GM18858 (cell line): ENCODE measurements at regions not wholly inside any gene's neighbourhood (a gene's known extent, or its start where the extent isn't known, plus 50 kb on each side); places are given as distances from the start of the nearest gene placed in this dataset.
"Not testable (repeated sequence)": the region's sequence is repeated elsewhere in the genome, so short reads cannot be mapped to it uniquely, and the experiment has no call there.

Experiments
- ATAC-seq: cut with Tn5 transposase; IDR thresholded peaks from one replicate; pipeline ENCODE4 v1.9.1; 2021; ENCODE audit not compliant: unreplicated experiment

DNA sequence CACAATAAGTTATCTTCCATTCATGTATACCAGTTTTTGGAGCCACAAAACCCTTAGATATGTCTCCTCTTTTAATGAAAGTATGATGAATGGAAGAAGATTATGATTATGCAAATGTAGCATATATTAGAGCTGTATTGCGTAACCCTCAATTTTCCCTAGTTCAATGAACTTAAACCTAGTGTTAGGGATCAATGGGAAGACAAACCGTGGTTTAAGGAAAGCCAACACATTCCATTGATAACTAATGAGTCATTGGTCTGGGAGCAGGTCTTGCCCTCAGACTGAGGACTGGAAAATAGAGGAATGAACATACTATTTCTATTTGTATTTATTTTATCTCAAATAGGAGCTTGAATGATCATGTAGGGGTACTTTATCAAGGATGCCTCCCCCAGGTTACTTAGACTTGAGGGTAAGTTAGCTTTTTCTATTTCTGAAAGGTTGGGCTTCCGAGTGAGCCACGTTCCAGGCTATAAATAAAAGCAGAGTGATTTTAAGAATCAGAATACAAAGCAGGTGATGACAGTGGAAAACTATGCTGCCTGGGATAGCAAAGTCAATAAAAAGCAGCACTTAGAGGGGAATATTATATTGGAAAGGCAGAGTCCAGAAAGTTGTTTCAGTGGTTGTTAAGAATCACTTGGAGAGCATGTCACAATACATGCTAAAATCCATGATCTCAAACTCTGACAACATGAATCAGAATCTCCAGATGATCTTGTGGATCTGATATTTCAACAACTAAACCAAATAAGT is 356.0 kb downstream of the ADAM29 start:
- no peak for ATAC-seq

DNA sequence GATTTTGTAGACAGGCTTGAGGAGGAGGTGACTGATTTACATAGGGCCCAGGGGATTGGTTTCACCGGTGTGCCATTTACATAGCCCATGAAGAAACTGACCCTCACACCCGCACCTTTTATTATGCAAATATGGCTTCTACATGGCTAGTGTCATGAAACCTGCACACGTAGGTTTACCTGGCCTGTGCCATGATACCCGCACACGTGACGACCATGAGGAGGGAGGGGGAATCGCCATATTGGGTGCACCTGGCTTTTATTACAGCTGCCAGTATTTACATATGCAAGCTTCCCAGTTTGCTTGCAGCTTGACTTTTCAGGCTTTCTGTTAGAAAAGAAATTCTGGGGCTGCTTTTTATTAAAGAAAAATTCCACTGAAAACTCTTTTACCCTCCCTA is 359.7 kb downstream of the ADAM29 start:
- no peak for ATAC-seq

DNA sequence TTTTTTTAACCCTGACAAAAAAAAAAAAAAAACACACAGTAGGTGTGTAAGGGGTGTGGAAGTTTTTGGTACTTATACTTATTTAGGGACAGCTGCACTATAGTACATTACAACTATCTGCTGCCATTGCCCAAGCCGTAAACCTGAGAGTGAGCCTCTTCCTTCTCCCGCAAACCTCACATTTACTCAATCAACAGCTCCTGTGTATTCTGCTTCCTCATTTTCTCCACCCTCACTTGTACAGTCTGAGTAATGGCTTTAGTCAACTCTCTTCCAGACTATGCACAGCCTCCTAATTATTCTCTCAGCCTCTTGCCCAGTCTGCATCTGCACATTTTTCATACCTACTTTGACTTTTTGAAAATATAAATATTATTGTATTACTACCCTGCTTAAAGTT is 362.0 kb downstream of the ADAM29 start:
- no peak for ATAC-seq

DNA sequence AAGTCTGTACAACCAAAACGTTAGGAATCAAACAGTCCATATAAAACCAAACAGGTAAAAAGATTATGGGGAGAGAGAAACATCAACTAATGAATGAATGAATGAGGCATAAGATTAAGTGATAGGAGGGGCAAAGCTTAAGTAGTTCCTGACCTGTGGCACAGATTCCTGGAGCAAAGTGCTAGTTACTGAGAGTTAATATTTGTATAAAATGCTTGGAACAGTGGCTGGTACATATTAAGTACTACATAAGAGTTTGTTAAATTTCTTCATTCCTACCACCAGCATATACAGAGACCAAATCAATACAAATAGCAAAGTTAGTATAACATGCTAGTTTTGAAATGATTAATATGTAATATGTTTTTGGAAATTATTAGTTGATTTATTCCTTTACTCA is 363.7 kb downstream of the ADAM29 start:
- ATAC-seq, result no peak

DNA sequence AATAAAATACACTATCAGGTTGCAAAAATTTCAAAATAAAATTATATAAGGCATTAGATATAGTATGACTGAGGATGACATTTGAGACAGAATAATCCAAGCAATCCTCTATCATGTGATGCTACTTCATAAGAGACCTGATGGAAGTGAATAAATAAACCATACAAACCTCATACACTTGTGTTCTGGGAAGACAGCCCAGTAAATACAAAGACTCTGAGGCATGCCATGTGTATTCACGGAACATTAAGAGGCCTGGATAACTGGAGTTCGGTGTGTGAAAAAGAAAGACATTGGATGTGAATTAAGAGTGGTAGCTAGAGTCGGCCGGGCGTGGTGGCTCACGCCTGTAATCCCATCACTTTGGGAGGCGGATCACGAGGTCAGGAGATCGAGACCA is 364.2 kb downstream of the ADAM29 start:
- ATAC-seq, result no peak

DNA sequence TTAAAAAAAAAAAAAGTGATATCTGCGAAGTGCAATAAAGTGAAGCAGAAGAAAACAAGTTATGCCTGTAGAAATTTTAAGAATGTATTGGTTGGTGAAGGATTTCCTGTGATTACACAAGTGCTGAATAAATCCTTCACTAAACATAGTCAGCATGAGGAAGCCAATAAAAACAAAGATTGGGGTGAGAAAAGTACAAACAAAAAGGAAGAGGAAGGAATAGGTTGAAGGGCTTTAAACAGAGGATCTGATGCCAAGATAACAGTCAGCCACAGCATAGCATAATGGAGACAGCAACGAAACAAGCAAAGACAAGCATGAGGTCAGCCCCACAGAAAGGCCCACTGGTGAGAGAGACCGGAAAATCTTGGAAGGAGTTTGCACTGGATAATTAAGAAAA is 372.2 kb downstream of the ADAM29 start:
- no peak for ATAC-seq

DNA sequence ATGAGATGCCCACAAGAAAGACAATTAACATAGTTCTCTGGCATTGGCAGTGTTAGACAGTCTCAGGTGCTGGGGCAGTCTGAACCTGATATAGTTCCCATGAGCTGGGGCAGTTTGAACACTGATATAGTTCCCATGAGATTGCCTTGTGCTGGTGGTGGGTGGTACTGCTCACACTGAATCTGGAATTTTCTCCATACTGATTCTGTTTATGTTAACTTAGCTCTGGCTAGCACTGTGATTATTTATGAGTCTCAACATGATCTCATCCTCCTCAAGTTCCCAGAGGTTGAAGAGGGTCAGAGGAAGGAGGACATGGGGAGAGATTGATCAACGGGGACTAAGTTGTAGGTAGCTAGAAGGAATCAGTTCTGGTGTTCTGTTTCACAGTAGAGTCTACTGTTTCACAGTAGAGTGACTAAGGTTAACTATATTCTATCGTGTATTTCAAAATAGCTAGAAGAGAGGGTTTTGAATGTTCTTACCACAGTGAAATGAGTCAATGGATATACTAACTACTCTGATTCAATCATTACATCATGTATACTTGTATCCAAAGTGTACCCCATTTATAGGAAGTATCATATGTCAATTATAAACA is 379.9 kb downstream of the ADAM29 start:
- no peak for ATAC-seq

DNA sequence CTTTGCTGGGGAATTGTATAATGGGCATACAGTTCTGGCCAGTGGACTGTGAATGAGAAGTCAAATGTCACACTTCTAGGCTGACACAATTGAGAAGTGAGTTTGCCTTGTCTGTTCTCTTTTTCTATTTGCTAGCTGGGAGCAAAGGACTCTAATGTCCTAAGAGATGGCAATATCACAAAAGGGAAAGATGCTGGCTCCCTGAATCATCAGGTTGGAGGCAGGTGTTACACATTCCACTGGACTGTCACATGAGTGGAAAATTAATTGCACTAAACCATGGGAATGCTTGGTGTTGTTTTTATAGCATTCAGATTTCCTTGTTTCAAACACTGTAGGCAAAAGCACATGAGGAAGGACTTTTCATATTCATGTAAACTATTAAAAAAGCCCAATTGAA is 388.3 kb downstream of the ADAM29 start:
- no peak for ATAC-seq

DNA sequence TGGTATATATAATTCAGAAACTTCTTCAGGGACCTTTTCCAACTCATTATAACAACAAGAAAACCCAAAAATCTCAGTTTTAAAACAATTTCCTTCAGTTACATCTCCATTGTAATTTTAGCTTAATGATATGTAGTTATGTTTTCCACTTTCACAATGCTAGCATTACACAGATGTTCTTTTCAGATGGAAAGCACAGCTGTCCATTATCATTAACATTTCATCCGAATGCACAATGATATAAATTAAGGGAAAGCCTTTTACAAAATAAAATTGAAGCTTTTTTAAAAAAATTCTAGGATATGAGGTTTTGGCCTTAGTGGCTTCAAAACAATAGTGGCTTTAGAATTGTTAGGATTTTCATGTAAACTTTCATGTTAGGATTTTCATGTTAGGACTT is 389.2 kb downstream of the ADAM29 start:
- ATAC-seq, result no peak

DNA sequence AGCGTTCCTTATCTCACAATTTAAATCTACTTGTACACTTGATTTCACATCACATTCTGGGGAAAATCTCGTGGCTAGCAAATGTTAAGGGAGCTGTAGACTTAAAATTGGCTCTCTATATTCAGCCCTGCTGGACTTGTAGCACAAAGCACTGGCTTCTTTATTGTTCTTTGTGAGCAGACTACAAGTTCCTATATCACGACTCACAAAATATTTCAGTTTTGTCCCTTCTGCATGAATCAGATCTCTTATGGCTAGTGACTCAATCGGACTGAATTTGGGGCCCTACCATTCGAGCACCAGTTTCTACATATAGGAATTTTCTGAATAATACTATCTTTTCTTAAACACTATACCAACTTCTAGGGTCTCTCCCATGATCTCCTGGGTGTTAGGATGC is 390.1 kb downstream of the ADAM29 start:
- ATAC-seq, result no peak

DNA sequence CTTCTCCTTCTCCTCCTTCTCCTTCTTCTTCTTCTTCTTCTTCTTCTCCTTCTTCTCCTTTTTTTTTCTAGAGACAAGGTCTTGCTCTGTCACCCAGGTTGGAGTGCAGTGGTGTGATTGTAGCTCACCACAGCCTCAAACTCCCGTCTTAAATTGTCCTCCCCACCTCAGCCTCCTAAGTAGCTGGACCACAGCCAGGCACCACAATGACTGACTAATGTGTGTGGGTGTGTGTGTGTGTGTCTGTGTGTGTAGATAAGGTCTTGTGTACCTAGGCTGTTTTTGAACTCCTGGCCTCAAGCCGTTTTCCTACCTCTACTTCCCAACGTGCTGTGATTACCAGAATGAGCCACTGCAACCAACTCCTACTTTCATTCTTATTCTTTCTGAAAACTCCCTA is 390.9 kb downstream of the ADAM29 start:
- ATAC-seq, result no peak

DNA sequence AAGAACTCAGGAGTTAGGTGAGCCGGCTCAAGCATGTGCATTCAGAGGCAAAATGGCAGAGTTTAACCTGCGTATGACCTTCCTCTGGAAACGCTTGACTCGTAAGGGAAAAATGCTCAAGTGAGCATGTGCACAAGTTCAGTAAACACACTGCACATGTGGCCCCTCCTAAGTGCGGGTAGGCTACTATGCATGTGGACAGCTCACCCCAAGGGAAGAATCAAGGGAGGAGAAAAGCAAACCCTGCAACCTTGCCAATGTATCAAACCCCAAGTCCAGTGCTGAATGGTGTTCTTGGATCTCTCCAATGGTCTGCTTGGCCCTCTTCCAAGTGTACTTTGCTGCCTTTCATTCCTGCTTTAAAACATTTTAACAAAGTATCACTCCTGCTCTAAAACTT is 407.1 kb downstream of the ADAM29 start:
- ATAC-seq, result no peak

DNA sequence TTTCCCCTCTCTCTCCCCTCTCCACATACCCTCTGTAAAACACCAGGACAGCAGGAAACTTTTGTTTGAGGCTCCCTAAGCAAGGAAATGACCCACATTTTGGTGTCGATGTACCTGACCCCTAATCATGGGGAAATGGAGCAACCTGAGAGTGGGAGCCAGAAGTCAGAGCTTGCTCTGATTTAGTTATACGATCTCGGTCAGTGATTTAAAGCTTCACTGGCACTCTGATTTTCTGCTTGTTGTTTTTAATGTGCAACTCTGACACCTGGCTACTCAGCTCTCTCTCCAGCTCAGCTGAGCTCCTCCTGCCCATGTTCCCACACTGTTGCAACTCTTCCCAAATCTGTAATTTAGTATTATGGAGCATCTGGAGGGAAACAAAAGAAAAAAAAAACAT is 408.6 kb downstream of the ADAM29 start:
- ATAC-seq, result no peak

DNA sequence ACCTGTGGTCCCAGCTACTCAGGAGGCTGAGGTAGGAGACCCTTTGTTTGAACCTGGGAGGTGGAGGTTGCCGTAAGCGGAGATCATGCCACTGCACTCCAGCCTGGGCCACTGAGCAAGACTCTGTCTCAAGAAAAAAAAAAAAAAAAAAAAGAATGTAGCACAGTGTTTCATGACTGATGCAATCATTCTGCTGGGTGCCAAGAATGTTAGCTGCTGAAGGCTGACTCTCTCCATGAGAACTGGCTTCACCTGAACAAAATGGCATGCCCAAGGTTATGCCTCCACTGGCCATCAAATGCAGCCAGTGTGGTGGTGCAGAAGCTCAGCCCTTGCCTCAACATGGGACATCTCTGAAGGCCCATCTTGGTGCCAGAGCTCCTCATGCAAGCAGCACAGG is 412.1 kb downstream of the ADAM29 start:
- no peak for ATAC-seq

DNA sequence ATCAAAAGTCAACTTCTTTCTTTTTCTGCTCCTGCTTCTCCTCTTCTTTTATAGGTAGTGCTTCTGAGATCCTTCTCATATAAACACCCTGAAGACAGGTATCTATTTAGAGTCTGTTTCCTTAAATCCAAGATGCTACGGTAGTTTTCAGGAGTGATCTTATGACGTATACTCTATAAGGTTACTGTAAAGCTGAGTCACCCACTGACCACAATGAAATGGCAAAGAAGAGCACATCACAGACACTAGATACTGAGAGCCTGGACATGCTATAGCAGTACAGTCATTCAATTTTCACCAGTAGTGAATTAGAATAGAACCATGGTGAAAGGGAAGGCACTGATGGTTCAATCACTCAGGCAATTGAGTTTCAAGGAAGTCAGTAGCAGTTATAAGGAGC is 412.5 kb downstream of the ADAM29 start:
- ATAC-seq, result no peak

DNA sequence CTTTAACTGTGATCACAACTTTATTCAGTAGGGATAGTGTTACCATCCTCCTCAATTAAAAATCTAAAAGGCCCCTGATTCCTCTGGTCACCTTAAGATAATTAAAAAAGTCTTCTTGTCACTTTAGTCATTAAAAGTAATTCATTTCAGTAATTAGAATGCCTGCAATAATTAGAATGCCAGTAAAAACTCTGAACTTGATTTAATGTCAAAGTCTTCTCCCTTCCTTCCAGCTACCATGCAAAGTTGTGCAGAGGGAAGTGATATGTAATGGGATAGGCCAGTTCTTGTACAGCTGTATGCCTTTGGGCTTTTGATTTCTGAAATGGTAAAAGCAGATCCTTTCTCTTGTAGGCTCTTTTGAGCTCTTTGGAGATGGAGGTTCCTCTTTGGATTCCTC is 417.2 kb downstream of the ADAM29 start:
- ATAC-seq, result no peak

DNA sequence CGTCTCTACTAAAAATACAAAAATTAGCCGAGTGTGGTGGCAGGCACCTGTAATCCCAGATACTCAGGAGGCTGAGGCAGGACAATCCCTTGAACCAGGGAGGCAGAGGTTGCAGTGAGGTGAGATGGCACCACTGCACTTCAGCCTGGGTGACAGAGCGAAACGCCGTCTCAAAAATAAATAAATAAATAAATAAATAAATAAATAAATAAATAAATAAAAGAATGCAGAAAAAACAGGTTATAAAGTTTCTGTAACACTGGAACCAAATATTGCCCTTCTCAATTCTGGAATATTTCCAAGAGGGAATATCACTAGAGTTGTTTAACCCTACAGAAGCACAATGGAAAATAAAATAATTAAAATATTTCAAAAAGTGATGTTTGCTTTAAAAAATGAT is 418.4 kb downstream of the ADAM29 start:
- ATAC-seq, result not testable (repeated sequence)

DNA sequence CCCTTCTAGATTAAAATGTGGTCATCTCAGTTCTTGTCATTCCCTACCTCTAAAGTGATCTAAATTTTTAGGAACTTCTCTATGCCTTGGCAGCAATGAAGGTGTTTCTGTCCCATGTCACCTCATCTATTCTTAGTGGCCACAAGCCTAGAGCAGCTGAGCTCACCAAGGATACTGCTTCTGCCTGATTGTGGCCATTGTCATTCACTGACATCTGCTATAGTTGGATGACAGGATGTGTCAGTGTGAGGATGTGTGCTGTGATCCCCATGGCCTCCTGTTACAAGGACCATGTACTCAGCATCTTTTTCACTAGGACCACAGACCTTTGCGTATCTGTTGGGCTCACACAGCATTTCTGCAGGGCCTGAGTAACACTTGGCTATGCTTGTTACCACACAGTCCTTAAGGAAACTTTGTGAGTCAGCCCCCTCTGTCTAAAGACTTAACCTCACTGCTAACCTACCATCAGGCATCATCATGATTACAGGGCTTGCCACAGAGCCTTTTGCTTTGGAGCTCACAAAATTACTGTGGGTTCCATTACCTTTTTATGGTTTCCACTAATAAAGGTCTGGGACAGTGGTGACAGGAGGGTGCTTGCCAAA is 421.0 kb downstream of the ADAM29 start:
- no peak for ATAC-seq

DNA sequence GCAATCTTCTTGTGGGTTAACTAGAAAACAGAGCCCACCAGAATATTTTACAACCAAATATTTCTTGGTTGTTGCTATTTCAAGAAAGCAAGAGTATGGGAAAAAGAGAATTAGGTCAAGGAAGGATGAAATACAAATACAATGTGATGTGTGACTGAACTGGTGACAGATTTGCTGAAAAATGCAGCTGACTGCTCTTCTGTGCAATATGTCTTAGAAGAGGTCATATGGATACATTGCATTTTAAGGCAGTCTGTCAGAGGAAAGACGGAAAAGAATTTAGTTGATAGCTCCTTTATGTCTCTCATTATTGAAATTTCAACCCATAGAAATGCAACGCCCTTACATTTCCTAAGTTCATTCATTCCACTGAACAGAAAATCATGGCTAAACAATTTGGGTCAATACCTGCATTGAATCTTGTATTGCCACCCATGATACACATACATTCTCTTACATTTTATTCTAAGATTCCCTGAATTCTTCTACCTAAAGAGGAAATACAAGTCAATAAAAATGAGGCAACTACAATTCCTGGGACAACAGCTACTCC is 423.1 kb downstream of the ADAM29 start:
- ATAC-seq, result no peak

DNA sequence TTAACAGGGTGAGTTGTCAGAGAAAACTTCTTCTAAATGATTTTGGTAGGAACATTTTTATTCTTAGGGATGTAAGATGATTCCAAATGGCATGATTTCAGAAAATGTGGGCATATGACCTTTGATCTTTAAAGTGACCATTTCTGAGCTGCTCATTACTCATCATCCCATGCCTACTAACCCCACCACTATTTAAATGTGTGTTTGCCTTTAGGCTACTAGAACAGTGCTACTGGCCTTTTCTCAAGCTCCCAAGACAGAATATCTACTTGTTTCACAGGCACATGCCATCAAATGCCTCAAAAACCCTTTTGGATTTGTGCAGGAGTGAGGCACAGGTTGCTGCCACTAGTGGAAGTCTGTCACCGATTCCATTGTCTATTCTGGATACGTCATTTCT is 428.2 kb downstream of the ADAM29 start:
- ATAC-seq, result no peak

DNA sequence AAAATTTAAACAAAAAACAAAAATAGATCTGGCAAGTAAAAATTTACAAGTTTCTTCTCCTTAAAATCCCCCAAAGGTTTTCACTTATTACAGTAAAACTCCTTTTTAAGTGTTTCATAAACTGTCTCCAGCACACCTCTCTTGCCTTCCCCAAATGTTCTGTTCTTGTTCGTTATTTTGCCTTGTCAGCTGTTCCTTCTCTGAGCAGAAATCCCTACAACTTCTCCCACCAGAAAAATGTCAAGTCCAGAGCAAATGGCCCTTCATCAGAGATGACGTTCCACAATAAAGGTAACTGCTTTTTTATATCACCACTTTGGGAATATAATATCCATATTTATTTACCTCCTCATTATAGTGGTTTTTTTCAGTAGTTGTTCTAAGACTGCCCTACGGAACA is 432.1 kb downstream of the ADAM29 start:
- no peak for ATAC-seq

DNA sequence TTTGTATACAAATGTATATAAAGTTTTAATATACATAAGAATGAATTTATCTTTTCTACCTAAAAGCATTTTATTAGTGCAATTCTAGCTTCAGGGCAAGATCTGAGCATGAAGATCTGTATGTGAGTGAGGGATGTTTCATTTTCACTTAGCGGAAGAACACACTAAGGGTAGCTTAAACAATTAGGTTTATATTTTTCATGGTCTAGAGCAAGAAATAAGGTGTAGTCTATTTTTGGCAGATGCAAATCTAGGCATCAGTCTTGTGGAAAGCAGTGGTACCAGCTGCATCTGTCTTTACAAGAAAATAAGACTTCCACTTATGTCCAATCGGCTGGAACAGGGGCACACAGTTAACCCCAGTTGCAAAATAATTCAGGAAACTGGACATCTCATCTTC is 433.3 kb downstream of the ADAM29 start:
- no peak for ATAC-seq
